Esophagus (tissue), 2 donors: ENCODE measurements at regions not wholly inside any gene's neighbourhood (a gene's known extent, or its start where the extent isn't known, plus 50 kb on each side); places are given as distances from the start of the nearest gene placed in this dataset.
"Not testable (repeated sequence)": the region's sequence is repeated elsewhere in the genome, so short reads cannot be mapped to it uniquely, and the experiment has no call there.

ENCODE experiments used
- H3K27ac ChIP-seq, 2 donors: one replicate each; pipeline ENCODE4 v1.5.1; 2013; ENCODE audit warnings: low read depth in 2 of 2, mild to moderate bottlenecking in 2 of 2, inconsistent platforms in 1 of 2, low read length in 1 of 2, moderate library complexity in 1 of 2
- H3K27me3 ChIP-seq, 2 donors: one replicate each; pipeline ENCODE4 v1.6.1; 2013; ENCODE audit warnings: low read length in 2 of 2, control low read depth in 1 of 2, mild to moderate bottlenecking in 1 of 2; ENCODE audit not compliant: insufficient read depth in 2 of 2, control insufficient read depth in 1 of 2
- H3K36me3 ChIP-seq, 2 donors: one replicate each; pipeline ENCODE4 v1.6.1; 2013; ENCODE audit warnings: low read length in 1 of 2; ENCODE audit not compliant: control insufficient read depth in 2 of 2, insufficient read depth in 2 of 2
- H3K4me1 ChIP-seq, 2 donors: one replicate each; pipeline ENCODE4 v1.6.1; 2013; ENCODE audit warnings: low read length in 1 of 2; ENCODE audit not compliant: control insufficient read depth in 2 of 2, insufficient read depth in 2 of 2
- H3K4me3 ChIP-seq, 2 donors: one replicate each; pipeline ENCODE4 v1.5.1; 2013; ENCODE audit warnings: low read length in 2 of 2, mild to moderate bottlenecking in 2 of 2, low read depth in 1 of 2, moderate library complexity in 1 of 2
- H3K9me3 ChIP-seq, 2 donors: one replicate each; pipeline ENCODE4 v1.6.1; 2013; ENCODE audit warnings: mild to moderate bottlenecking in 2 of 2, low read depth in 1 of 2, low read length in 1 of 2, moderate library complexity in 1 of 2; ENCODE audit not compliant: control insufficient read depth in 2 of 2, insufficient read depth in 1 of 2
- WGBS, 2 donors: extraction: QIAGEN DNeasy Blood & Tissue Kit; methylation state at CpG; one replicate each; pipeline ENCODE4 v1.1.7; 2013; 5-methylcytosine and 5-hydroxymethylcytosine counted together
- donor health status: healthy with polysubstance abuse.
- donor health status: Bipolar disorder and iron deficiency.

DNA sequence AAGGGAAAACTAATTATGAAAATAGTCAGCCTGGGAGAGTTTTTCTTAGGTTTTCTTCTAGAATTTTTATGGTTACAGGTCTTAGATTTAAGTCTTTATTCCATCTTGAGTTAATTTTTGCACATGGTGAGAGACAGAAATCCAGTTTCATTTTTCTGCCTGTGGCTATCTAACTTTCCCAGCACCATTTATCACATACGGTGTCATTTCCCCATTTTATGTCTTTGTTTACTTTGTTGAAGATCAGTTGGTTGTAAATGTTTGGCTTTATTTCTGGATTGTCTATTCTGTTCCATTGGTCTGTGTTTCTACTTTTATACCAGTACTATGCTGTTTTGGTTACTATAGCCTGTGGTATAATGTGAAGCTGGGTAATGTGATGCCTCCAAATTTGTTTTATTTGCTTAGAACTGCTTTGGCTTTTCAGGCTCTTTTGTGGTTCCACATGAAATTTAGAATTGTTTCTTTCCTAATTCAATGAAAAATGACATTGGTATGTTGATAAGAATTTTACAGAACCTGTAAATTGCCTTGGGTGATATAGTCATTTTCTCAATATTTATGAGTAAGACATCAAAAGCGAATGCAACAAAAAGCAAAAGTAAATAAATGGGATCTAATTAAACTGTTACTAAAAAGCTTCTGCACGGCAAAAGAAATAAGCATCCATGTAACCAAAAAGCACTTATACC lies 146.1 kb upstream of the NOL4 start:
- Histone ChIP-seq H3K27ac (no peak overlapping the region), H3K4me3 (no peak overlapping the region), H3K4me1 (no peaks in the 10 kb centered on the region), H3K9me3 (no peaks in the 10 kb centered on the region), H3K36me3 (no peaks in the 10 kb centered on the region), H3K27me3 (no peaks in the 10 kb centered on the region)
- WGBS, 2 donors = 34 to 47% methylated on average over 3 of the region's 3 CpGs

DNA sequence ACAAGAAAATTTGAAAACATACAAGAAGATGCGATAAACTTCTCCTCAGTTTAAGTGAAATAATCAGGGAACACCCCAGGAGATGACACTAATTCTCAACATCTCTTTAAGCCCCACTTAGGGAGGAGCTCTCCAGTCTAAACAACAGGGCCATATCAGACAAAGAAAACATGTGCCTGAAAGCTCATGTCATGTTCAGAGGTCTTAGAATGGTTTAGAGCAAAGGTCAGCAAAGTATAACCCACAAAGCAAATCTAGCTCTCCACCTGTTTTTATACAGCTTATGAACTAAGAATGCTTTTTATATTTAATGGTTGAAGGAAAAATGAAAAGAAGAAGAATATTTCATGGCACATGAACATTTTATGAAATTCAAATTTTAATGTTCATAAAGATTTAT lies 155.6 kb upstream of the NOL4 start:
- Histone ChIP-seq H3K27ac (no peak overlapping the region), H3K4me3 (no peak overlapping the region), H3K9me3 (no peaks in the 10 kb centered on the region), H3K27me3 (no peaks in the 10 kb centered on the region), H3K4me1 (no peaks in the 10 kb centered on the region), H3K36me3 (no peaks in the 10 kb centered on the region)
- 67 to 72% methylated on average over 1 of the region's 1 CpG for WGBS, 2 donors

DNA sequence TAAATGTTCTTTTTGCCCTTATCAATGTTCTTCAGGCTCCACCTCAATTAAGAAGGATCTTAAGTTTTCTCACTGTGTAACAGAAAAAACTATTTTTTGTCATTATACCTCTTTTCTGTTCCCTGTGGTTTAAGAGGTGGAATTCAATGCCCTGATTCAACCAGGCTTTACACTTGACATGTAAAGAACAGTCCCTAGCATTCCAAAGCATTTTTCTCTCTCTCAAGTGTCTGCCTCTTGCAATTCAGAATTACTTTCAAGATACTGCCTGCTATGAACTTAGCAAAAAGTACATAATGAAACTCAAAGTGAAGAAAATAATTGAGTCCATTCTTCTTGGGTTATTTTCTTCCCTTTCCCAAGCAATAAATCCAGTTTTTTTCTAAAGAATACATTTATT lies 160.6 kb upstream of the NOL4 start:
- no peaks in the 10 kb centered on the region for H3K36me3 ChIP-seq
- no peak overlapping the region for H3K27ac ChIP-seq
- H3K27me3 ChIP-seq = no peaks in the 10 kb centered on the region
- no peaks in the 10 kb centered on the region for H3K4me1 ChIP-seq
- H3K9me3 ChIP-seq = no peaks in the 10 kb centered on the region
- no peak overlapping the region for H3K4me3 ChIP-seq

DNA sequence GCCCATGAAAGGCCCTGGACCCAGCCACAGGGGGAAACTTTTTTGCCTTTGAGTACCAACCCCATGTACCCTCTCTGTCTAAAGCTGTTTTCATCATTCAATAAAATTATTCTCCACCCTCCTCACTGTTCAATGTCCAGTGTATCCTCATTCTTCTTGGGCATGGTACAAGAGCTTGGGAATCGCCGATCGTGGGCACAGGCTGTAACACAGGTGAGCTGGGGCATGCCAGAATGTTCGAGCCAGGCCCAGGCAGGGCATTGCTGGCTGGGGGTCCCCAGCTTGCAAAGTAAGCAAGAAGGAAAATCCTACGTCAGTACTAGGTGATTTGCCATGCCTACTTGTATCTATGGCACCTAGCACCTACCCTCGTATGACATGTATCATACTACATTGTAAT lies 162.1 kb upstream of the NOL4 start:
- Histone ChIP-seq H3K4me3 (no peak overlapping the region), H3K9me3 (no peaks in the 10 kb centered on the region), H3K4me1 (no peaks in the 10 kb centered on the region), H3K27me3 (no peaks in the 10 kb centered on the region), H3K27ac (no peak overlapping the region), H3K36me3 (no peaks in the 10 kb centered on the region)
- WGBS, 2 donors = 86 to 88% methylated on average over 6 of the region's 6 CpGs

DNA sequence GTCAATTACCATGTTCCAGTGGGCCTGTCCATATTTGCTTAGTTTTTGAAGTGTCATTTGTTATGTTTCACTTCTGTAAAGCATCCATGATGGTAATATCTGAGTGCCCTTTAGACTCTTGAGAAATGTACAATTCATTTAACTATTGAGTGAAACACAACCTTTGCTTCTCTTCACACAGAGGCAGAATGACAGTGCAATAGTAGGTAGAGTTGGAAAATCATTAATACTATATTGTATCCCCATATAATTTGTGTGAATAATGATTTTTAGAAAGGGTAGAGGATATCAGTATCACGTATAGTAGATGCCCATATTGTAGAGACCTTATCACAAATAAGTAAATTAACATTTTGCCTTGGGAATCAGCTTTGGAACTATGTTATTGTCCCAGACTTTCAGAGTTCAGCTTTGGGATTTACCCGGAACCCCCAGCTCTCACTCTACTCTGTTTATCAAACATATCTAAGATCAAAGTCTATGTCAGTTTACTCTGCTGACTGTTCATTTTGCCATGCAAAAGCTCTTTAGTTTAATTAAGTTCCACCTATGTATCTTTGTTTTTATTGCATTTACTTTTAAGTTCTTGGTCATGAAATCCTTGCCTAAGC lies 172.7 kb upstream of the NOL4 start:
- Histone ChIP-seq H3K27me3 (no peaks in the 10 kb centered on the region), H3K4me1 (no peaks in the 10 kb centered on the region), H3K27ac (no peak overlapping the region), H3K36me3 (no peaks in the 10 kb centered on the region), H3K4me3 (no peak overlapping the region), H3K9me3 (no peaks in the 10 kb centered on the region)
- 56 to 67% methylated on average over 2 of the region's 2 CpGs for WGBS, 2 donors

DNA sequence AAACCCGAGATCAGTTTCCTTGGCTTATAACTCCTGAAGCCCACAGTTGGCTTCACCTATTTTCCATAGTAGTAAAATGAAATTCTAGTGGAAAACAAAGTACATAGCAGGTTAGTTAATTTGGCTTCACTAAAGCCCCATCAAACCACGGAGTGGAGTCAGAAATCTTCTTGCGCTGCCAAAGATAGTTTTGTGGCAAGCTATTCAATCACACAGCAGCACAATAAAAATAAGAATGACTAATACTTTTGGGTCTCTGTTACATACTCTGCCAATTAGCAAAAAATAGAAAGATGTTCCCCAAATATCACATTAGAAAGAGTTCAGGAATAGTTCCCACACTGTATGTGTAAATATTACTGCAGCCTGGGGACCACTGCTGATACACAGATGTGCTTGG lies 175.2 kb upstream of the NOL4 start:
- Histone ChIP-seq H3K4me1 (no peaks in the 10 kb centered on the region), H3K9me3 (no peaks in the 10 kb centered on the region), H3K27me3 (no peaks in the 10 kb centered on the region), H3K36me3 (no peaks in the 10 kb centered on the region), H3K4me3 (no peak overlapping the region), H3K27ac (no peak overlapping the region)
- WGBS, 2 donors = 77 to 78% methylated on average over 3 of the region's 3 CpGs

DNA sequence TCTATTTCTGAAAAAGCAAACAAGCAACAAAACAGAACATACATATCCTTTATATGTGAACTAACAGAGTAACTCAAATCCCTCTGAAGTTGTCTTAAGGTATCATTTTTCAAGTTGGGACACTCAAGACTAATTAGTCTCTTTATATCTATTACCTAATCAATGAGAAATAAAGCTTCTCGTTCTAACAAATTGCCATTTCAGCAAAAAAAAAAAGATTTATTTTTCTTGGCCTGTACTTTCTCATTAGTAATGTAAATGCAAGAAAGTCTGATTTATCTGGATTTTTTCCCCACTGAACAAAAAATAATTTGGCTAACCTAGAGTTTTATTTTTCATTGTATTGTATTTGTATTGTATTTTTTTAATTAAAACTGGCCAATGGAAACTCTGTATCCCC lies 176.1 kb upstream of the NOL4 start:
- Histone ChIP-seq H3K4me1 (no peaks in the 10 kb centered on the region), H3K4me3 (no peak overlapping the region), H3K27ac (no peak overlapping the region), H3K36me3 (no peaks in the 10 kb centered on the region), H3K27me3 (no peaks in the 10 kb centered on the region), H3K9me3 (no peaks in the 10 kb centered on the region)
- WGBS, 2 donors = 63 to 66% methylated on average over 1 of the region's 1 CpG

DNA sequence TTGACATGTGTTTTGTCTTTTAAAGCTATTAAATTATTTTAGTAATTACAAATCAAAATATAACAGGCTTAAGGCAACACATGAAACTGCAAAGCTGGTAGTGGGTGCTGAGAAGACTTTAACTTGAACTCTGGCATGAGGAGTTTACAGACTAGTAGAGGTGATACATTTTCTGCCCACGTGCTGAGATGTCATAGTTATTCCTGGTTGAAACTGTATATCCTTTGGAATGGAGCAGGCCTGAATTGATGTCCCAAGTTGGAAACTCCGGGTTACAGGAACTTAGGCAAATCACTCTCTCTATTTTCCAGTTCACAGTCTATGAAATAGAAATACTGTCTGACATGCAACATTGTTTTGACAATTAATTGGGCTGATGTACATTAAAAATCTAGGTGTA lies 177.1 kb upstream of the NOL4 start:
- WGBS, 2 donors = 60 to 64% methylated on average over 2 of the region's 2 CpGs
- Histone ChIP-seq H3K9me3 (no peaks in the 10 kb centered on the region), H3K36me3 (no peaks in the 10 kb centered on the region), H3K4me3 (no peak overlapping the region), H3K4me1 (no peaks in the 10 kb centered on the region), H3K27me3 (no peaks in the 10 kb centered on the region), H3K27ac (no peak overlapping the region)

DNA sequence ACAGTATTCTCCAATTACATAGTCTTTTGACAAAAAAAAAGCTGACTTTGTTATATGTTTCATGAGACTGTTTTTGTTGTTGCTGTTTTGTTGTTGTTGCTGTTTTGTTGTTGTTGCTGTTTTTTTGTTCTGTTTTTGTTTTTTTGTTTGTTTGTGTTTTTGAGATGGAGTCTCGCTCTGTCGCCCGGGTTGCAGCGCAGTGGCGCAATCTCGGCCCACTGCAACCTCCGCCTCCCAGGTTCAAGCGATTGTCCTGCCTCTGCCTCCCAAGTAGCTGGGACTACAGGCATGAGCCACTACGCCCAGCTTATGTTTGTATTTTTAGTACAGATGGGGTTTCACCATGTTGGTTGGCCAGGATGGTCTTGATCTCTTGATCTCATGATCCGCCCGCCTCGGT lies 182.8 kb upstream of the NOL4 start:
- H3K36me3 ChIP-seq, H3K4me1 ChIP-seq, H3K27ac ChIP-seq, H3K27me3 ChIP-seq, H3K4me3 ChIP-seq, H3K9me3 ChIP-seq: not testable (repeated sequence)
- 95 to 96% methylated on average over 12 of the region's 12 CpGs for WGBS, 2 donors

DNA sequence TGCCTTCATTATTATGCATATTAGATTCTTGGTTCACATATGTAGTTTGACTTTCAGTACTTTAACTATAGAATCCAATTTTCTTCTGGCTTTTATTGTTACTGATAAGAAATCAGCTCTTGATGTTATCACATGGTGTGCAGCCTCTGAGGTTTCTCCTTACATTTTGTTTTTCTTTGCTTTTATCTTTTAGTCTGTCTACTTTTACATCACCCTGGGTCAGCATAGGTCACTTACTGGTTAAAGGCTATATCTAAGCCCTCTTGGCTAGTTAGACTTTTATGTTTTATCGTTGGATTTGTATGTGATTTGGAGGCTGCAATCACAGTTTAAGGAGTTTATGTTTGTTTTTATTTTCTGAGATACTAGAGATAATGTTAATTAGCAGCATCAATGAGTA lies 187.2 kb upstream of the NOL4 start:
- Histone ChIP-seq H3K4me1 (no peaks in the 10 kb centered on the region), H3K36me3 (no peaks in the 10 kb centered on the region), H3K4me3 (no peak overlapping the region), H3K9me3 (no peaks in the 10 kb centered on the region), H3K27ac (no peak overlapping the region), H3K27me3 (no peaks in the 10 kb centered on the region)
- 37 to 58% methylated on average over 1 of the region's 1 CpG for WGBS, 2 donors
